HG03066 (cell line): ENCODE measurements at regions not wholly inside any gene's neighbourhood (a gene's known extent, or its start where the extent isn't known, plus 50 kb on each side); places are given as distances from the start of the nearest gene placed in this dataset.

ENCODE experiments used
- ATAC-seq: cut with Tn5 transposase; IDR thresholded peaks from one replicate; pipeline ENCODE4 v1.9.1; 2021; ENCODE audit warnings: low read depth; ENCODE audit not compliant: unreplicated experiment

DNA sequence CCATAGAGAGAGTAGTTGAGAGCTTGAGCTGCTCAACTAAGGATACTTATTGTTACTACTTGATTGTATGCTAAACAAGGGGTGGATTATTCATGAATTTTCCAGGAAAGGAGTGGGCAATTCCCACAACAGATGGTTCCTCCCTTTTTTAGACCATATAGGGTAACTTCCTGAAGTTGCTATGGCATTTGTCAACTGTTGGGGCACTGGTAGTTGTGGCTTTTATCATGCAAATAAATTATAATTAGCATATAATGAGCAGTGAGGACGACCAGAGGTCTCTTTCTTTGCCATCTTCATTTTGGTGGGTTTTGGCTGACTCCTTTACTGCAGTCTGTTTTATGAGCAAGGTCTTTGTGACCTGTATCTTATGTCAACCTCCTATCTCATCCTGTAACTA lies 1403.5 kb upstream of the PABPC4L start:
- ATAC-seq, result no peak

DNA sequence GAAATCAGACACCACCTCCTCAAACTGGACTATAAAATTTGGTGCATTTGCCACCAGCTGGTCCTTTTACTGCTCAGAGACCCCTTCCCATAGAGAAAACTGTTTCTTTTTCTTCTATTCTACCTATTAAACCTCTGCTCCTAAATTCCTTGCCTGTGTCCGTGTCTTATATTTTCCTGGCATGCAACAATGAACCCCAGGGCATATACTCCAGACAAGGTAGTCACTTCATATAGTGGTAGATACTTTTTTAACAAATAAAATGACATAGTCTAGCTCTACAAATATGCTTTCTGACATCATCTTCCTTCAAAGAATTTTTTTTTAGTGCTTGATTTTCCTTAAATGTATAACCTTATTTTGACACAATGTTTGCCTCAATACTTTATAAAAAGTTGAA lies 1402.9 kb upstream of the PABPC4L start:
- no peak for ATAC-seq

DNA sequence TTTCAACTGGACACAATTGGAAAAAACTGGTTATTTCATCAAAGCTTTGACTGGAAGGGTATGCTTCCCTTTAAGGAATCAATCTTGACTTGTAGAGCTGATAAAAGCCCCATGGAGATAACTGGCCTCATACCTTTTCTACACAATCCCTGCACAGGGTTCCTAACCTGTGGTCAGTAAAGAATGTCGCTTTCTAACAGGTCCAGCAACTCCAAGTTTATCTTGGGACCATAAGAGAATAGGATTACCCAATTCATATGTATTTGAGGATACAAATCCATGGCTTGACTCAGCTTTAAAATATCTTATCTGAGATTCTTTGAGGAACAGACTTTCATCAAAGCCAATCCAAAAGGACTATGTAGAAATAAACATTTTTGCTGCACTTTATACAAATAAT lies 1399.8 kb upstream of the PABPC4L start:
- ATAC-seq, result no peak

DNA sequence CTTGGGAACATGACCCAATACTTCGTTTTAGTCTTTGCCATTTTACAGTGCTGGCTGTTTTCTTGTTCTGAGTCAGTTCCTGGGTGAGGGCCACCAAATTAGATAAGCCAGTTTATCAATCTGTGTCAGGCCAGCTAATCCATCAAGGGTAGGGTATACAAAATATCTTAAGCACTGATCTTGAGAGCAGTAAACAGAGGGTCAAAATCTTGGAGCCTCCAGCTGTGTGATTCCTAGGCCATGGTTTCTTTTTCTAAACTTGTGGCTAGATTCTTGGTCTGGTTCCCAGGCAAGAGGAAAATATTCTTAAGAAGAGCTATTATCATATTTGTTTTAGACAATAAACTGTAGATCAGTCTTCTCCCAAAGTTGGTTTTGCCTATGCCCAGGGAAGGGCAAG lies 1396.6 kb upstream of the PABPC4L start:
- no peak for ATAC-seq

DNA sequence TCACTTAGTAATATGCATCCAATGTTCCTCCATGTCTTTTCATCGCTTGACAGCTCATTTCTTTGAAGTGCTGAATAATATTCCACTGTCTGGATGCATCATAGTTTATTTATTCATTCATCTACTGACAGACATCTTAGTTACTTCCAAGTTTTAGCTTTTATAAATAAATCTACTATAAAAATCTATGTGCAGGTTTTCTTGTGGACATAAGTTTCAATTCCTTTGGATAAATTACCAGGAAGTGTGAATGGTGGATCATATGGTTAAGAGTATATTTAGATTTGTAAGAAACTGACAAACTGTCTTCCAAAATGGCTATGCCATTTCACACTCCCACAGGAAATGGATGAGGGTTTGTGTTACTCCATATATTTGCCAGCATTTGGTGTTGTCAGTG lies 1392.9 kb upstream of the PABPC4L start:
- no peak for ATAC-seq

DNA sequence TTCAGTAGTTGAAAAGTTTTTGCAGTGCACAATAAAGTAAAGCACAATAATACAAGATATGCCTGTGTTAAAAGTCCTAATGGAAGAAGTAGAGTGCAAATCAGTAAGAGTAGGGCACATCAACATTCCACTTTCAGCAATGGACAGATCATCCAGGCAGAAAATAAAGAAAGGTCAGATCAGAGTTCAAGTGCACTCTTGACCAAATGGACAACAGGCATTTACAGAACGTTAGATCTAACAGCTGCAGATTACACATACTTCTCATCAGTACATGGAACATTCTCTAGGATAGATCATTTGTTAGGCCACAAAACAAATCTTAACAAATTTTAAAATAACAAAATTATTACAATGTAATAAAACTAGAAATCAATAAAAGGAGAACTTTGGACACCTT lies 1373.5 kb upstream of the PABPC4L start:
- no peak for ATAC-seq

DNA sequence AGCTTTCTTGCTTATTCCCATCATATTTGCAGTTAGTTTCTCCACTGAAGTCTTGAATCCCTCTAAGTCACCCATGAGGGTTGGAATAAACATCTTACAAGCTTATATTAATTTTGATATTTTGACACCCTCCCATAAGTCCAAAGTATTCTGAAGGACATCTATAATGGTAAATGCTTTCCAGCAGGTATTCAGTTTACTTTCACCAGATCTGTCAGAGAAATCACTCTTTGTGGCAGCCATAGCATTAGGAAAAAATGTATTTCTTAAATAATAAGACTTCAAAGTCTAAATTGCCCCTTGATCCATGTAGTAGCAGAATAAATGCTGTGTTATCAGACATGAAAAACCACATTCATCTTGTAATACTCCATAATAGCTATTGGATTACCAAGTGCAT lies 1371.7 kb upstream of the PABPC4L start:
- no peak for ATAC-seq

DNA sequence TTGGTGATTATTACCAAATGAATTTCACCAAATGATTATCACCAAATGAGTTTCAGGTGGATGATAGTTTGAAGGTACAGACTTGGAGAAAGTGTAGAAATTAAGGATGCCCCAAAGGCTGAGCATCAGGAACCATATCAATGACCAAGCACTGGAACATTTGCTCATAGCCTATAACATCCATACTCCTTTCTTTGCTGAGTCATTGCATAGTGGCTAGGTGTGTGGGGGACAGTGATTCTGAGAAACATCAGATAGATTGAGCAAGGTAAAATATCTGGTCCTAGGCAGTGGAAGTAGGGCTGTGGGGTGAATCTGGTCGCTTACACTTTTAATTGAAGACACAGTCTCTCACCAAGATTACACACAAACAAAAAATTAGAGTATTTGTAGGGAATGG lies 1362.5 kb upstream of the PABPC4L start:
- ATAC-seq, result no peak

DNA sequence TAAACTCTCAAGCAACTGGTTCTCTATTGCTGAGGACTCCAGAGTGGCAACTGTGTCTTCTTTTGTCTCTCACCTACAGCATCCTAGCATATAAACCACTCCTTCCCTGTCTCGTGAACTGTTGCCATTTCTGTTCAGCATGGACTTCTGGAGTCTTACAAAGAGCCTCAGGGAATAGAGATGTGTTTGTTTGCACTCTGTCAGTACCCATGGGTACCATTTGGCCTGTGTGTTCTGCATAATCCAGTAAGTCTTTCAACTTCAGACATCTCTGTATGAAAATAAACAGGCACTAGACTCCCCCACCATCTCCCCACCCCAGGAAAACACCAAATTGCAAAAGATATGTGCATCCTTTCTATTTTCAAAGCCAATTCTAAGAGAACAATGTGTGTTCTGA lies 1351.6 kb upstream of the PABPC4L start:
- ATAC-seq, result no peak

DNA sequence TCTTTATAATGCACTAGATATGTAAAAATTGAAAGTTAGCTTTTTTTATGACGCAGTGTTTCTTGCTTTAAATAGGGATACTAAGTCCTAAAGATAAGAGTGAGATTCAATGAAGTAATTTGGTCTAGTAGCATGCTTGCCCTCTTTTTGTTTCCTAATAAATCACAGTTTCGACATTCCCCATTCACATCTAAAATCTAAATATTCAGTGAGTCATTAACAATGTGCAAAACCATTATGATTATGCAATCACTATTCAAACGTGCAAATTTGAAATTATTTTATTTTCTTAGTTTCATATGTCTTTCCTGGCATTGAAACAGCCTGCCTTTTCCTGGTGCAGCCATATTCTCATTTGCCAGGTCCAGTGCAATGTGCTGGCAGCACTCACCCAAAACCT lies 1350.5 kb upstream of the PABPC4L start:
- ATAC-seq, result no peak

DNA sequence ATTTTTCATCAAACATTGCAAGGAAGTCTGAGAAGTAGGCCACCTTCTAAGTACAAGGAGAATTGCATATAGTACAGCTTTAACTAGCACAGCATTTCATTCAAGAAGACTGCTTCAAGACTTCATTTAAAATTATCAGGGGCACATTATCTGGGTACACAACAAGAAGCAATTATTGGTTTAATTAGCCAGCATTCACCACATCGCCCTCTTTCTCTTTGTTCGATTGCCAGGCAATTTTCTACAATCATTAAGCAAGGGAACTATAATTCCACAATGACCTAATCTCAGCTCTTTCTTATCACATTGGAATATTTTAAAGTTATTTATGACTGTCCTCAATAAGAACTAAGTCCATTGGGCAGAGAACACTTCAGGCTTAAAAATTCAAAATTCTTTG lies 1347.1 kb upstream of the PABPC4L start:
- ATAC-seq, result no peak

DNA sequence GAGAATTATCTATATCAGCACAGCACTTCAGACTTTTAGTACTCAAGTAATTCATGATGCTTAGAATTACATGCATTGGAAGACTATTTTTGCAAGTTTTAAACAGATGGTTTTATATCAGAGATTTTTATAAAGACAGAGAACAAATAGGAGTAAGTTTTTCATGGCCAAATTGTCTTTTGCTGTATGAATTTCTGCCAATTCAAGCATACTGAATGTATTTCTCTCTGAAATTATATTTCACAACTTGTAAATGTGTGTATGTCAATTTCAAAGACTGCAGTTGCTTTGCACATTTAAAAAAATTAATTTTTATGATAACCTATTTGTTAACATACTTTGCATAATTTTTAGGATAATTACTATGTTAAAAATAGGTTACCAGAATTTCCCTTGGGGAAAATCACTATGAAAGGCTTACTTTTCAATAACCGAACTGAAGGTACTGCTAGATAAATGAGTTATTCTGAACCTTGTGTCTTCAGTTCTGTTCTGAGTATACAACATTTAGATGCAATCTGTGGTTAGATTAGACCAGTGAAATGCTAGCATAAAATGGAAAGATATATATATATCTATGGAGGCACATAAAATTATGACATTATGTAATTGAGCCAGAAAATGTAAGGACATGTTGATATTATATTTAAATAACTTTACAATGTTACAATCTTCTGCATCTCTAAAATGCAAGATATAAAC lies 1344.2 kb upstream of the PABPC4L start:
- no peak for ATAC-seq

DNA sequence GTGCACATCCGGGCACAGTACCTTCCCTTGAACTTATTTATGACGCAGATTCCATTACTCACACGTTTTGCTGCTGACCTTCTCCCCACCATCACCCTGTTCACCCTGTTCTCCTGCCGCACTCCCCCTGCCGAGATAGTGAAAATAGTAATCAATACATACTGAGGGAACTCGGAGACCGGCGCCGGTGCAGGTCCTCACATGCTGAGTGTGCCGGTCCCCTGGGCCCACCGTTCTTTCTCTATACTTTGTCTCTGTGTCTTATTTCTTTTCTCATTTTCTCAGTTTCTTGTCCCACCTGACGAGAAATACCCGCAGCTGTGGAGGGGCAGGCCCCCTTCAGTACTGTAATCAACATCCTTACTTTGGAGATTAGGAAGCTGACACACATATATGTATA lies 1337.1 kb upstream of the PABPC4L start:
- ATAC-seq, result no peak

DNA sequence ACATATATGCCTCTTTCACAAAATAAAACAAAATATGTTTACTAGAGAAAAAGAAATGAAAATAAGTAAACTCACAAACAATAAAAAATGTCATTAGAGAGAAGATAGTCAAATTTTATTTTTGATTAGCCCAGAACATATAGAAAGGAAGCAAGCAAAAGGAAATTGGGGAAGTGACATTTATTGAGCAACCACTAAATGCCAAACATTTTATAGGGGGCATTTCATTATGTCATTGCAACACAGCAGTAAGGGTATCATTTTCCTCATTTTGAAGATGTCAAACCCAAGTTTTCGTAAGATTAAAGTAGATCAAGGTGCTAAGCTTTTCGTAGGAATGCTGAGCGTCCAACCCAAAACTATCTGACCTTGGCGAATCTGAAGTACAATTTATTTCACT lies 1331.5 kb upstream of the PABPC4L start:
- ATAC-seq, result no peak

DNA sequence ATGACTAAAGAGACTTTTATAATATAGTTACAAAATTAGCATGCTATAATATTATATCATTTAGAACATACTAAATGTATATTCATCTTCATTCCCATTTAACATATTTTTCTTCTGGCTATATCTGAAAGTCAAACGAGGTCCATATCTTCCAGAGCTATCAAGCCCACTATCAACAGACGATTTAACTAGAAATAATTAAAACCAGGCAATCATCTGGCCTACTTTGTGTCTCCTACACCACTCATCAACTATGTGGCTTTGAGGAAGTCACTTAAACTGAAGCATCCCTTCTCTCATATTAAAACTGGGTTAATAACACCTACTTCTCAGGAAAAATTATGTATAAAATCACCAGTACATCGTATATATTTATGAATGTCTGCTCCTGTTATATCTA lies 1330.5 kb upstream of the PABPC4L start:
- ATAC-seq, result no peak

DNA sequence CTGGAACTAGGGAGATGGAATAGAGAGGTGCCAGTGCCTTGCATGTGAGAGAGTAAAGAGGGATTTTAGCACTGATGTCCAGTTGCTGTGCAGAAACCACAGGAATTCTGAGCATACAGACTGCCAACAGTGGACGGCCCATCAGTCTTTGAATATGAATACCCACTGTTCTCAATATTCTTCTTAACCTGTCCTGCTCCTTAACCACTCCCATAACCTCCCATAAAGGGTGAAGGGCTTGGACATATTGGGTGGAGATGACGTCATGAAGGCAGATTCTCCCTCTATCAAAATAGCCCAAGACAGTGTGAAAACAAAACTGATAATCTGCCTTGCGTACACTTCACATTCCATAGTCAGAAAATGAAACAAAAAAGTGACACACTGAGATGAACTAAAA lies 1313.7 kb upstream of the PABPC4L start:
- no peak for ATAC-seq

DNA sequence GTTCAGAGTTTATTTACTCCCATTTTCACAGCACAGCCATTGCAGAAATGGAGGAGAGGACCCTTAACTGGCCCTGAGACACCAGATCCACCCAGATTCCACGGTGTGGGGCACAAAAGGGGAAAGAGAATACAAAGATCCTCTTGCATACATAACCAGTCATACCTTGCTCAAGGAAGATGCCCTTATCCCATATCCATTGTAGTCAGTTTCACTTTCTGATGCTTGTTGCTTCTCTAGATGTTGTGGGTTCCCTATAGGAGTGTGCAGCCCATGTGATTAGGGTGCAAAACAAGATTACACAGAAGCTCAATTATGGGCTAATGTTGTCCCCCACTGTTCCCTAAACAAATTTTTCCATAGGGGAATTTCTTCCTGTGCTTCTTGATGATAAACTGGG lies 1309.0 kb upstream of the PABPC4L start:
- no peak for ATAC-seq

DNA sequence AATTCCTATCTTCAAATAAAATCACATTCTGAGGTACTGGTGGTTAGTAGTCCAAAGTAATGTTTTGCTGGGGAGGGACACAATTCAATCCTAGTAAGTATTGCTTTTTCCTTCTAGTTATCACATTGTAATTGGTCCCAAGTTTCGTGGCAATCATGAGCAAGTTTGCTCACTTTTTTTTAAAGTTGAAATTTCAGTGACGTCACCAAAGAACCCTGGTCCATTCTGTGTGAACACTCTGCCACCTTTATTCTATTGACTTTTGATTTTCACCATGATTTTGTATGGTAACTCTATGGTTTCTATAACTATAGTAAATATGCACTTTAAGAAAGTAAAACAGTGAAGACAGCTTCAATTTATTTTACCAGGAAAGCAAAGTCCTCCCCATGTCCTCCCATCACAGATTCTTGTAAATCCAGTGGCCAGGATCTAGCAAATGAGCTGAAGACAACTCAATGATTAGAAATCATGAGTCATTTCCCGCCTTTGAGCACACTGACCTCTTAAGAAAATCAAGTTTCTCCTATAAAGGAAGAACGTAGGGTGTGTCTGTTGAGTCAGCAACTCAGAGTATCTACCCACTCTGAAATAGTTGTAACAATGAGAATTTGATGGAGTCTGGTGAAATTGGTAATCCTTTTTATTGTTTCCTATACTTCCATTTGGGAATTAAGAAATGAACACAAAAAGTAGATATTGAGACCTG lies 1306.6 kb upstream of the PABPC4L start:
- ATAC-seq, result no peak

DNA sequence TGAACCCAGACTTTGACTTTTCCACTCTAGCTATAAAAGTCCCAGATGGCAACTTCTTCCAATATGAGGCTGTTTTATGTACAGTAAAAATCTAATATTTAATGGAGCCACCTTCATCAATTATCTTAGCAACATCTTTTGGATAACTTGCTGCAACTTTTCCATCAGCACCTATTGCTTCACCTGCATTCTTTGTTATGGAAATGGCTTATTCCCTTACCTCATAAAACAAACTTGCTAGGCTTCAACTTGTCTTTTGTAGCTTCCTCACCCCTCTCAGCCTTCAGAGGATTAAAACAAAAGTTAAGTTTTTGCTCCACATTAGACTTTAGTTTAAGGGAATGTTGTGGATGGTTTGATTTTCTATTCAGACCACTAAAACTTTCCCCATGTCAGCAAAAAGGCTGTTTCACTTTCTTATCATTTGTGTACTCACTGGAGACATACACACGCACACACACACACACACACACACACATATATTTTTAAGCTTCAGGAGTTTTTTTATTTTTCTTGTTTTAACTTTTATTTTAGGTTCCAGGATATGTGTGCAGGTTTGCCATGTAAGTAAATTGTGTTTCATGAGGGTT lies 1296.1 kb upstream of the PABPC4L start:
- ATAC-seq, result no peak

DNA sequence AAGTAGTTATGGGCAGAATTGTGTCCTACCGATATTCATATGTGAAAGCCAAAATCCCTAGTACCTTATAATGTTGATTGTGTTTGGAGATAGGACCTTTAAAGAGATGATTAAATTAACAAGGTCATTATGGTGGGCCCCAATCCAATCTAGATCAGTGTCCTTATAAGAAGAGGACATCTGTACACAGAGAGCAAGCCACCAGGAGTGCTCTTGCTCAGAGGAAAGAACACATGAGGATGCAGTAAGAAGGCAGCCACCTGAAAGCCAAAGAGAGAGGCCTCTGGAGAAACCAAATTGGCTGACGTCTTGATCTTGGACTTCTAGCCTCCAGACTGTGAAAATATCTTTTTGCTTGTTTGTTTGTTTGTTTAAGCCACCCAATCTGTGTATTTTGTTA lies 1290.8 kb upstream of the PABPC4L start:
- no peak for ATAC-seq

DNA sequence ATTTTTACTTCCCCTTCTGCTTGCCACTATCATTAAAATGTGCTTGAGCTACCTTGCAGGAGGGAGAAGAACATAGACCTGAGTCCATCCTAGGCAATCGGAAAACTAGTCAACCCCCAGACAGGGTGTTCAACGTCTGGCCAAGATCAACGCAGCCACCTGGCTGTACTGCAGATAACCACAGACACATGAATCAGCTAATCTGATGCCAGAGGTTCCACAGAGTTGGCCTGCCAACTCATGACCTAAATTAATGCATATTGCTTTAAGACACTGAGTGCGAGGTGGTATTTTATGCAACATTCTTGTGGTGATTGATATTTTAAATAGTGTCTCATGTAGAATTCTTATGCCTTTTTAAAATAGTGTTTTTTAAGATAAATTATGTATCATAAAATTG lies 1283.8 kb upstream of the PABPC4L start:
- no peak for ATAC-seq

DNA sequence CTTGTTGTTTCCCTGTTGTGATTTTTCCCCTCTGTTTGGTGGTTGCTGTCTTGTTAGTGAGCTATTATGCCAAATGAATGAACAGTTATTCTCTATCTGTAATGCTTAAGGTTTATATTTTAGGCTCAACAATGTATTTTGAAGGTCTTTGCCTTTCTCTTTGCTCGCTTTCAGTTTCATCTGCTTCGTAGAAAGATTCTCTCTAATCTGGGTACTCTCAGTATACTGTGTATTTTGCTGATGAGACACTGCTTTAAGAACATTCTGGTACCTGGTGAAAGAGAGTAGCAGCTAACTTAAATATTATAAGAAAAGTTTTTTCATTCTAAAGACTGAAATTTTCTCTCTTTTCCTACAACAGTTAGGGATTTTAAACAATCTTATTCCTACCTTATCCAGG lies 1274.7 kb upstream of the PABPC4L start:
- ATAC-seq, result no peak
